OCI-LY7 (cell line): ENCODE measurements at regions not wholly inside any gene's neighbourhood (a gene's known extent, or its start where the extent isn't known, plus 50 kb on each side); places are given as distances from the start of the nearest gene placed in this dataset.

Experiments
- BruUV-seq: library from RNA; stranded (reverse); fragments of 400-500 nt; replicated peaks from 2 replicates; lab custom pipeline; 2021; lab: Mats Ljungman, UMichigan
- CTCF ChIA-PET: fragments of 300-600 bp; sonication (Branson Sonifier 250); formaldehyde crosslinking; loops from one replicate; lab custom pipeline; 2022; ENCODE audit warnings: antibody characterized with exemption; ENCODE audit not compliant: unreplicated experiment; lab: Charles Lee
- POLR2A ChIA-PET: fragments of 300-600 bp; sonication (Branson Sonifier 250); formaldehyde crosslinking; loops from one replicate; lab custom pipeline; 2022; ENCODE audit warnings: antibody characterized with exemption; lab: Charles Lee
- DNase-seq: peaks from one replicate; pipeline ENCODE4 v3.0.0-alpha.2; 2015; ENCODE audit warnings: low spot score
- H2AFZ ChIP-seq: fragments of 200-600 bp; sonication (generic), shearing (Covaris generic); 2 replicates; pipeline ENCODE4 v1.6.1; 2014; ENCODE audit warnings: mild to moderate bottlenecking, antibody characterized with exemption, low read length, moderate library complexity
- H3K27ac ChIP-seq: fragments of 200-600 bp; sonication (generic); 2 replicates; pipeline ENCODE4 v1.5.1; 2014; ENCODE audit warnings: mixed run types, low read depth, mild to moderate bottlenecking, moderate library complexity, low read length, inconsistent platforms; ENCODE audit not compliant: poor library complexity, severe bottlenecking
- H3K36me3 ChIP-seq: fragments of 200-600 bp; sonication (generic); 2 replicates; pipeline ENCODE4 v1.6.1; 2014; ENCODE audit warnings: mild to moderate bottlenecking, antibody characterized with exemption, low read length, moderate library complexity, mixed read lengths; ENCODE audit not compliant: insufficient read depth
- H3K4me1 ChIP-seq: fragments of 200-600 bp; sonication (generic); 2 replicates; pipeline ENCODE4 v1.5.1; 2014; ENCODE audit warnings: mild to moderate bottlenecking, low read length; ENCODE audit not compliant: insufficient read depth, poor library complexity, severe bottlenecking
- H3K4me2 ChIP-seq: fragments of 200-600 bp; sonication (generic); 2 replicates; pipeline ENCODE4 v1.6.1; 2014; ENCODE audit warnings: mild to moderate bottlenecking, low read length
- H3K4me3 ChIP-seq: fragments of 200-600 bp; sonication (generic); 2 replicates; pipeline ENCODE4 v1.5.1; 2014; ENCODE audit warnings: mild to moderate bottlenecking, low read depth, low read length; ENCODE audit not compliant: poor library complexity, severe bottlenecking
- H3K79me2 ChIP-seq: fragments of 200-600 bp; sonication (generic); 2 replicates; pipeline ENCODE4 v1.6.1; 2016; ENCODE audit warnings: low read depth, mild to moderate bottlenecking, low read length, moderate library complexity, mixed read lengths; ENCODE audit not compliant: insufficient read depth
- H3K9me2 ChIP-seq: fragments of 200-600 bp; sonication (generic); 2 replicates; pipeline ENCODE4 v1.6.1; 2016; ENCODE audit warnings: mild to moderate bottlenecking, low read length, mixed read lengths; ENCODE audit not compliant: insufficient read depth
- H3K9me3 ChIP-seq: fragments of 200-600 bp; sonication (generic); 2 replicates; pipeline ENCODE4 v1.6.1; 2014; ENCODE audit warnings: mild to moderate bottlenecking, mixed run types, low read length, mixed read lengths
- H4K20me1 ChIP-seq: fragments of 200-600 bp; sonication (generic); 2 replicates; pipeline ENCODE4 v1.6.1; 2014; ENCODE audit warnings: mild to moderate bottlenecking, antibody characterized with exemption, low read length, moderate library complexity, mixed read lengths; ENCODE audit not compliant: insufficient read depth
- CTCF ChIP-seq: fragments of 200-600 bp; sonication (generic); conservative IDR thresholded peaks from 2 replicates; pipeline ENCODE4 v1.5.1; 2014; ENCODE audit warnings: mild to moderate bottlenecking, antibody characterized with exemption, low read length, moderate library complexity, mixed read lengths
- EZH2phosphoT487 ChIP-seq: fragments of 200-600 bp; sonication (generic); IDR thresholded peaks from 2 replicates; pipeline ENCODE4 v1.6.1; 2018; ENCODE audit warnings: low read depth, borderline replicate concordance, mild to moderate bottlenecking, mixed run types, antibody characterized with exemption, low read length, moderate library complexity, mixed read lengths
- intact Hi-C: fragments of 100-400 bp; cut with micrococcal nuclease; formaldehyde crosslinking; loops from one replicate; pipeline ENCODE4 v1.10.0; 2022; ENCODE audit not compliant: unreplicated experiment

GRCh38 chr11:69947059-69947792, 128.0 kb upstream of the FGF3 start:
- H3K9me3 ChIP-seq, result no peaks in the 10 kb centered on the region
- no peak for TF ChIP-seq CTCF
- no peak for TF ChIP-seq EZH2phosphoT487
- CTCF ChIA-PET, result no interaction called here
- no peaks in the 10 kb centered on the region for H3K4me1 ChIP-seq
- no peaks in the 10 kb centered on the region for H3K79me2 ChIP-seq
- no peak overlapping the region for H3K4me2 ChIP-seq
- no peak overlapping the region for H3K4me3 ChIP-seq
- H2AFZ ChIP-seq, result no peak overlapping the region
- no peaks in the 10 kb centered on the region for H4K20me1 ChIP-seq
- no peak for DNase-seq
- POLR2A ChIA-PET, result no interaction called here
- no peaks in the 10 kb centered on the region for H3K9me2 ChIP-seq
- H3K27ac ChIP-seq, result no peak overlapping the region
- BruUV-seq, result no TSS peak
- intact Hi-C loops, result loop anchor here (10.0 kb wide), 1 partner anchor 248 kb away; no protein-coding TSS in a partner anchor
- H3K36me3 ChIP-seq, result no peaks in the 10 kb centered on the region

DNA sequence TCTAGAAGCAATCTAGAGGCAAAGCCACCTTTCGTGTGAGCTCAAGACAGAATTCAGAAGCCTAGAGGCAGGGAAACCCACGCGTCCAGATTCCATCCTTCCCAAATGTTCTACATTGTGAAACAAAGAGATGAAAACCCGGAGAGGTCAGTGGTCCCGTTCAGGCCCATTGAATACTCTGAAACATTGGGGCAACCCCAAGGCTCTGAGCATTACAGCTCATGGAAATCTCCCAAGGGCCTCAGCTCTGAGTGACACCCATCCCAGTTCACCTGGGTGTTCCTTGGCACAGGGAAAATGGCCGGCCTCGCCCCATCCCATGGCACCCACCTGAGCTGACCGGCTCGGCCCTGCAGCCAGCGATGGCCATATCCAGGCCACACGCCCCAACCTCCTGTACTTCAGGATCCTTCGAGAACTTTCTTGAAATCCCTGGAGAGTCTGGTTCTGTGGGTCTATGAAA, 128.6 kb upstream of the FGF3 start:
- CTCF ChIA-PET, result no interaction called here
- no TSS peak for BruUV-seq
- DNase-seq, result no peak
- no peak overlapping the region for H3K27ac ChIP-seq
- intact Hi-C loops, result loop anchor here (10.0 kb wide), 1 partner anchor 247 kb away; no protein-coding TSS in a partner anchor
- H3K79me2 ChIP-seq, result no peaks in the 10 kb centered on the region
- no peaks in the 10 kb centered on the region for H3K9me3 ChIP-seq
- H3K4me3 ChIP-seq, result no peak overlapping the region
- no peak overlapping the region for H2AFZ ChIP-seq
- H3K4me2 ChIP-seq, result no peak overlapping the region
- no peaks in the 10 kb centered on the region for H3K4me1 ChIP-seq
- no peaks in the 10 kb centered on the region for H3K9me2 ChIP-seq
- TF ChIP-seq EZH2phosphoT487, result no peak
- TF ChIP-seq CTCF, result no peak
- no peaks in the 10 kb centered on the region for H3K36me3 ChIP-seq
- H4K20me1 ChIP-seq, result no peaks in the 10 kb centered on the region
- POLR2A ChIA-PET, result no interaction called here
